Ramos (cell line): ENCODE measurements at regions not wholly inside any gene's neighbourhood (a gene's known extent, or its start where the extent isn't known, plus 50 kb on each side); places are given as distances from the start of the nearest gene placed in this dataset.

Experiments used
- in situ Hi-C: fragments of 300-500 bp; cut with MboI; formaldehyde crosslinking; loops from one replicate; pipeline ENCODE4 v1.14.3; 2022; ENCODE audit warnings: low sequenced_read_pairs; ENCODE audit not compliant: unreplicated experiment

- in situ Hi-C loops = loop anchor here (25.0 kb wide), 1 partner anchor 852 kb away; no protein-coding TSS in a partner anchor
Measured at GRCh38 chr11:28539239-28540030, 431.2 kb downstream of the METTL15 start.

- in situ Hi-C loops = loop anchor here (25.0 kb wide), 1 partner anchor 851 kb away; no protein-coding TSS in a partner anchor
Measured at GRCh38 chr11:28537822-28538221, 429.6 kb downstream of the METTL15 start.

DNA sequence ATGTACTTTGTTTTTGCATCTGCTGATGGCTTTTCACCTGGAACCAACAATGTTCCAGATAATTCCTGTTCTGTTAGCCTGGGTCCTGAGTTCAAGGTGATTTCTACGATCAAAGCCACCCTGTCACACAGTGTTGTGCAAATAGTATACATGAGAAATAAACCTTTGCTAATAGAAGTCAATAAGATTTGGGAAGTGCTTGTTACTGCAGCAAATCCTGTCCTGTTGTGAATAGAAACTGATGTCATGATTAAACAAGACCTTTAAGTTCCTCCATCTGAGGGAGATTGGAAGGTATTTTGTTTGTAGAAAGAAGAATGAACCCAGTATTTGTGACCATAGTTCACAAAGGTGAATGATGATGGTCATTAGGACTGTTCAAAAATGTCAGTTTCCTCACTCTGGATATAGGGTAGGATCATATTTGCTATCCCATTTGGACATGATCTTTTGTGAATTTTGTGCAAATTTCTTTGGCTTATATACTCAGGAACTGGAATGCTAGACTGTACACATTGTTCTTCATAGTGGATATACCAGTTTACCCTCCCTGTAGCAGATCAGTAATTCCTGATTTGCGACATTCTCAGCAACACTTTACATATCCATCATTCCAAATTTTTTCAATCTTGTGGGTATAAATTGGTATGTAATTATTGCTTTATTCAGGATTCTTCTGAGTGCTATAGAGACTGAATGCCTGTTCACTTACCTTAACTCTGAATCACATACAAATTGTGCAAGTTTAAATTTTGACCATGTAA is 428.5 kb downstream of the METTL15 start:
- in situ Hi-C loops = loop anchor here (25.0 kb wide), 1 partner anchor 849 kb away; no protein-coding TSS in a partner anchor

- in situ Hi-C loops = loop anchor here (25.0 kb wide), 1 partner anchor 848 kb away; no protein-coding TSS in a partner anchor
Measured at GRCh38 chr11:28535677-28536076, 427.5 kb downstream of the METTL15 start.

GRCh38 chr11:28529540-28530410 is 421.6 kb downstream of the METTL15 start:
- in situ Hi-C loops = loop anchor here (25.0 kb wide), 1 partner anchor 842 kb away; no protein-coding TSS in a partner anchor

- in situ Hi-C loops = loop anchor here (25.0 kb wide), 1 partner anchor 842 kb away; no protein-coding TSS in a partner anchor
Measured at GRCh38 chr11:28529046-28529445, 420.9 kb downstream of the METTL15 start.

DNA sequence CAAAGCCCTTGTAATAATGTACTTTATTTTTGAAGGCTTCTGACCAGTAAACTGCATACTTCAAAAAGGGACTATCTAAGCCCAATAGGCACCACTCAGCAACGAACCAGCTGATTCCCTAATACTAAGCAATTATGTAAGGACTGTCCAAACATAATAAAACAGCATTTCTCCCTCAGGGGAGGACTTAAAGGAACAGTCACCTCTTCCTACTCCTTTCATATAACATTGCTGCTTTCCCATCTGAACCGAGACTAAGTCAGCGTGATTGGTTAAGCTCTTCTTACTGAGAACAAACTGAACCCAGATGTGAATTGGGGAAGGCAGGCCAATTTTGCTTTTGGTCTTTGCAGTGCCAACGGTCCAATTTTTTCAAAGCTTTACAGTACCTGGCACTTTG is 420.0 kb downstream of the METTL15 start:
- in situ Hi-C loops = loop anchor here (25.0 kb wide), 1 partner anchor 841 kb away; no protein-coding TSS in a partner anchor

- in situ Hi-C loops = loop anchor here (25.0 kb wide), 1 partner anchor 839 kb away; no protein-coding TSS in a partner anchor
Measured at GRCh38 chr11:28526406-28526751, 418.2 kb downstream of the METTL15 start.

DNA sequence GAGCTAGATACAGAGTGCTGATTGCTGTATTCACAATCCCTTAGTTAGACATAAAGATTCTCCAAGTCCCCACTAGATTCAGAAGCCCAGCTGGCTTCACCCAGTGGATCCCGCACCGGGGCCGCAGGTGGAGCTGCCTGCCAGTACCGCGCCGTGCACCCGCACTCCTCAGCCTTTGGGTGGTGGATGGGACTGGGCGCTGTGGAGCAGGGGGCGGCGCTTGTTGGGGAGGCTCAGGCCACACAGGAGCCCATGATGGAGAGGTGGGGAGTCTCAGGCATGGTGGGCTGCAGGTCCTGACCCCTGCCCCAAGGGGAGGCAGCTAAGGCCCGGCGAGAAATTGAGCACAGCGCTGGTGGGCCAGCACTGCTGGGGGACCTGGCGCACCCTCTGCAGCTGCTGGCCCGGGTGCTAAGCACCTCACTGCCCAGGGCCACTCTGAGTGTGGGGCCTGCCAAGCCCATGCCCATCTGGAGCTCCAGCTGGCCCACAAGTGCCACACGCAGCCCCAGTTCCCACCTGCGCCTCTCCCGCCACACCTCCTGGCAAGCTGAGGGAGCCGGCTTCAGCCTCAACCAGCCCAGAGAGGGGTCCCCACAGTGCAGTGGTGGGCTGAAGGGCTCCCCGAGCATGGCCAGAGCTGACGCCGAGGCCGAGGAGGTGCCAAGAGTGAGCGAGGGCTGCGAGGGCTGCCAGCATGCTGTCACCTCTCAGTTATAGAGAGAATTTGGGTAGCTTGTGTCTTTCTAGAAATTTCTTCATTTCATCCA is 417.6 kb downstream of the METTL15 start:
- in situ Hi-C loops = loop anchor here (25.0 kb wide), 1 partner anchor 839 kb away; no protein-coding TSS in a partner anchor

DNA sequence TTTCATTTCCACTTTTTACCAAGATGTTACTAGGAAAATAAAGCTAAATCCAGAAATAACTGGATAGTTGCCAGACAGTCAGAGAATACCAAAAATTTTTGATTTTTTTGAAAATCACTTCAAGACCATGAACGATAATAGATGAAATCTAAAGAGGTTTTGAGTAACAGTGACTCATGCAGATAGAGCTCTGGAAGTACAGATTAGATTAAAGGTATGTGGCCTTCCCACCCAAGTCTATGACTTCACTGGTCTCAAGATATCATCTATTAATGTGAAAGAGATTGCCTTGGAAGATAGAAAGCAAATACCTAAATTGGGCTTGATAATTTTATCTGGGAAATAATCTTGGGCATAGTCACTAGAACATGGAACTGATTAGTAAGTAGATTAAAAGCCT is 415.9 kb downstream of the METTL15 start:
- in situ Hi-C loops = no loop called here

GRCh38 chr11:28521075-28521474 is 412.9 kb downstream of the METTL15 start:
- in situ Hi-C loops = no loop called here

DNA sequence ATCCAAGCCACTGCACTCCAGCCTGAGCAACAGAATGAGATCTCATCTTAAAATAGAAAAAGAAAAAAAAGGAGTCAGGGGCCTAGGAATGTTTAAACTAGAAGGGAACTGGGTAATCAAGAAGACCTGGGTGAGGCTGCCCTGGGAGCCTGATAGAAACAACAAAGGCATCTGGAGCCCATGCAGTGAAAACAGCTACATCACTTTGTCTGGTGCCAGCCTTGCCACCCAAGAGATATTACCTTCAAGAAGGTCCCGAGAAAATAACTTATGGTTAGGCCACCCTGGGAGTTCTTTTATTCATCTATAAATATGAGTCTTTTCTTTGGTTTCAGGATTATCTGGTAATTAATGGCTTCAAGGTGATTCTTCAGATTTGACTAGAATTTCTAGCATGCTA is 412.1 kb downstream of the METTL15 start:
- in situ Hi-C loops = no loop called here

- in situ Hi-C loops = no loop called here
Measured at GRCh38 chr11:28518825-28519224, 410.6 kb downstream of the METTL15 start.

DNA sequence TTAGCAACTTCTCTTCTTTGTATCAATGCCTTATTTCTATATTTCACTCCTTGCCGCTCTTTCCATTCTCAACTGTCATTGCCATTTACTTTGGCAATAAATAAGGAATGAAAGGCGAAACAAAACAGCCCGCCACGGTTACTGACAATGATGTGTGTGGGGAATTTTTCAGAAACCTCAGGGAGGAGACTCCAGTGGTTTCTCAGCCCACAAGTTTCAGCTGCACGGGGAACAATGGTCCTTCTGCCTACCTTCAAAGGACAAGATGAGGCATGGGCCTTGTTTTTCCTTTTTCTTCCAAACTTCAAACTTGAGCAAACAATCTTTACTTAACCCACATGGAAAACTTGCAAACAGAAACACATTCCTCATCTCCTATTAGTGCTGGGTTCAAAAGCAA is 409.4 kb downstream of the METTL15 start:
- in situ Hi-C loops = no loop called here

- in situ Hi-C loops = no loop called here
Measured at GRCh38 chr11:28514391-28514790, 406.2 kb downstream of the METTL15 start.

- in situ Hi-C loops = no loop called here
Measured at GRCh38 chr11:28512143-28512756, 404.1 kb downstream of the METTL15 start.

DNA sequence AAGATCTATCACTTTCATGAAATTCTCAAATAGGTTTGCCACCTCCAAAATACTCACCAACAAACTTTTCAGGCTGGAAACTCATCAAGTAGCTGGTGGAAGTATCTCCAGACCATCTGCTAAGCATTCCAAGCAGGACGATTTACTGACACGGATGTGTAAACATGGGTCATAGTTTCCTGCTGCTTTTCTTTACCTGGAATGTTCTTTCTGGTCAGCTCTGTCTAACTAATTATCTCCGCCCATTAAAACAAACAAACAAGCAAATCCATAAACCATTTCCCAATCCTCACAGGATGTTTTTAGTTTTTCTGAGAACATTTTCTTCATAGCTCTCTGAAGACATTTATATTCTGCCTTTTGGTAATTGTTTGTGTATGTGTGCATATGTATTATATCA is 397.0 kb downstream of the METTL15 start:
- in situ Hi-C loops = no loop called here

DNA sequence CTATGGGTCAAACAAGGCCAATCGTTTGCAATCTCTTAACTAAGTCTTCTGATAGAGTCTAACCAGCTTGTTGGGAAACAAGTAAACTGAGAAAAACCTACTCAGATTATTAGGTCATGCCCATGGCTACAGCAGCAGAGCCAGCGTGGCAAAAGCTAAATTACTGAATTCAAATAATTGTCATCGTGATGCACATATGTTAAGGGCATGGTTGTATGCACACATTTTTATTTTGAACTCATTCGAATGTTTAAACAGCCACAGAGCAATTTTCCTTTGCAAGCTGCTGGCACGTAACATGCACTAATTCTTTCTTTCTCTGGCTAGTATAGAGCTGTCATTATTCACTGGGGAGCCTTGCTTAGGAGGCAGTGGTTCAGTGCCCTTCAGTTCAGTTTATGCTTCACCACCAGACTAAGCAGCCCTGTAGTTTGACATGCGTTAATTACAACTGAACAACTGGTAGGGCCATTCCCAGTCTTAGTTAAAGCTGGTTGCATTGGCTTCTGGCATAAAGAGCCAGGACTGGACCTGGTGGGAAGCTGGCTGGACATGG is 396.4 kb downstream of the METTL15 start:
- in situ Hi-C loops = no loop called here

- in situ Hi-C loops = no loop called here
Measured at GRCh38 chr11:28495333-28495732, 387.1 kb downstream of the METTL15 start.
